LNCaP clone FGC (cell line): ENCODE measurements at regions not wholly inside any gene's neighbourhood (a gene's known extent, or its start where the extent isn't known, plus 50 kb on each side); places are given as distances from the start of the nearest gene placed in this dataset.

Source experiments
- DNase-seq: peaks from one replicate; pipeline ENCODE4 v3.0.0-alpha.2; 2011; ENCODE audit warnings: low read depth
- H3K4me3 ChIP-seq: 2 replicates; pipeline ENCODE4 v1.5.1; 2011; ENCODE audit warnings: mild to moderate bottlenecking, low read depth, low read length, control low read depth
- CTCF ChIP-seq: IDR thresholded peaks from 2 replicates; pipeline ENCODE4 v1.5.1; 2012; ENCODE audit warnings: mild to moderate bottlenecking; ENCODE audit not compliant: control insufficient read depth, insufficient read depth; ENCODE audit errors: extremely low read depth

- TF ChIP-seq CTCF = no peak
These were observed 657.8 kb downstream of the DIPK2A start for GRCh38 chr3:144629381-144629780.

GRCh38 chr3:144636833-144637232 is 665.2 kb downstream of the DIPK2A start:
- 0 out of 2 replicates have a peak, but pooled peaks have one; percentile 7 for TF ChIP-seq CTCF
- no peak overlapping the region for H3K4me3 ChIP-seq
- DNase-seq = no peak

More at GRCh38 chr3:144629381-144629780, 657.8 kb downstream of the DIPK2A start:
- DNase-seq = no peak
- H3K4me3 ChIP-seq = no peak overlapping the region

- DNase-seq = no peak
- no peak overlapping the region for H3K4me3 ChIP-seq
- no peak for TF ChIP-seq CTCF
These were observed 666.4 kb downstream of the DIPK2A start for GRCh38 chr3:144638009-144638408.

GRCh38 chr3:144643771-144644198 is 672.2 kb downstream of the DIPK2A start:
- no peak for TF ChIP-seq CTCF
- DNase-seq = no peak

GRCh38 chr3:144645300-144645699 is 673.7 kb downstream of the DIPK2A start:
- no peak for TF ChIP-seq CTCF
- DNase-seq = no peak
- no peak overlapping the region for H3K4me3 ChIP-seq

More at GRCh38 chr3:144643771-144644198, 672.2 kb downstream of the DIPK2A start:
- H3K4me3 ChIP-seq = no peak overlapping the region

- H3K4me3 ChIP-seq = no peak overlapping the region
- no peak for TF ChIP-seq CTCF
- DNase-seq = no peak
These were observed 678.8 kb downstream of the DIPK2A start for GRCh38 chr3:144650380-144650779.

- TF ChIP-seq CTCF = no peak
- DNase-seq = no peak
- no peak overlapping the region for H3K4me3 ChIP-seq
These were observed 681.0 kb downstream of the DIPK2A start for GRCh38 chr3:144652573-144652972.
